Endothelial cell of umbilical vein (primary cell): ENCODE measurements at regions not wholly inside any gene's neighbourhood (a gene's known extent, or its start where the extent isn't known, plus 50 kb on each side); places are given as distances from the start of the nearest gene placed in this dataset.

ENCODE experiments used
- EZH2 ChIP-seq: IDR thresholded peaks from 2 replicates; pipeline ENCODE4 v1.6.1; 2012; ENCODE audit warnings: borderline replicate concordance, low read depth, mild to moderate bottlenecking, moderate library complexity, low read length, inconsistent platforms; ENCODE audit not compliant: severe bottlenecking
- POLR2A ChIP-seq: IDR thresholded peaks from 2 replicates; pipeline ENCODE4 v1.6.1; 2012; ENCODE audit warnings: low read depth, mild to moderate bottlenecking, control low read depth, low read length
- POLR2AphosphoS5 ChIP-seq: IDR thresholded peaks from 2 replicates; pipeline ENCODE4 v1.6.1; 2012; ENCODE audit warnings: low read depth, mild to moderate bottlenecking, control low read depth, low read length, moderate library complexity; ENCODE audit not compliant: insufficient read depth
- TF ChIP-seq, protein P1 (sequence below), 2 donors: IDR thresholded peaks; 1 replicate in 1 of 2; 2 replicates in 1 of 2; pipeline ENCODE4 v1.5.1; 2011; ENCODE audit warnings: low read length in 2 of 2, mild to moderate bottlenecking in 2 of 2, moderate library complexity in 2 of 2, control low read depth in 1 of 2, inconsistent platforms in 1 of 2, low read depth in 1 of 2; ENCODE audit not compliant: insufficient read depth in 1 of 2; ENCODE audit errors: extremely low read depth in 1 of 2

DNA sequence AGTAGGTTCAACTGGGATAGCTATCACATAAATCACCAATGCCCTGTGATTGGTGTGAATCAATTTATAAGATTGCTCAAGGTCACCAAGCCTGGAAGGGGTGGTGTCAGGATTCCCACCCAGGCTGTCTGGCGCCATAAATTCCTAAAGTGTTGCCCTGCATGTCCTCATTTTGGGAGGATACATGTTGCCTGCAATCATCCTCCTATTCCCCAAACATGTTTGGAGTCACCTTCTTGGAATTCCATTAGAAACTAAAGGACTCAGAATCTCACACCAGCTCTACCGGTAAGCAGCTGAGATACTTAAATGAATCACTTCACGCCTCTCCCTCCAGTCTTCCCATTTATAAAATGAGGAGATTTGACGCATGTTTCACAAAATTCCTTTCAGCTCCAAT, 54.1 kb upstream of the SLC45A1 start:
- TF ChIP-seq POLR2AphosphoS5: no peak
- TF ChIP-seq, protein P1, sequence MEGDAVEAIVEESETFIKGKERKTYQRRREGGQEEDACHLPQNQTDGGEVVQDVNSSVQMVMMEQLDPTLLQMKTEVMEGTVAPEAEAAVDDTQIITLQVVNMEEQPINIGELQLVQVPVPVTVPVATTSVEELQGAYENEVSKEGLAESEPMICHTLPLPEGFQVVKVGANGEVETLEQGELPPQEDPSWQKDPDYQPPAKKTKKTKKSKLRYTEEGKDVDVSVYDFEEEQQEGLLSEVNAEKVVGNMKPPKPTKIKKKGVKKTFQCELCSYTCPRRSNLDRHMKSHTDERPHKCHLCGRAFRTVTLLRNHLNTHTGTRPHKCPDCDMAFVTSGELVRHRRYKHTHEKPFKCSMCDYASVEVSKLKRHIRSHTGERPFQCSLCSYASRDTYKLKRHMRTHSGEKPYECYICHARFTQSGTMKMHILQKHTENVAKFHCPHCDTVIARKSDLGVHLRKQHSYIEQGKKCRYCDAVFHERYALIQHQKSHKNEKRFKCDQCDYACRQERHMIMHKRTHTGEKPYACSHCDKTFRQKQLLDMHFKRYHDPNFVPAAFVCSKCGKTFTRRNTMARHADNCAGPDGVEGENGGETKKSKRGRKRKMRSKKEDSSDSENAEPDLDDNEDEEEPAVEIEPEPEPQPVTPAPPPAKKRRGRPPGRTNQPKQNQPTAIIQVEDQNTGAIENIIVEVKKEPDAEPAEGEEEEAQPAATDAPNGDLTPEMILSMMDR (IDR thresholded peaks at IDR 0.05; ENCODE audit: extremely low read depth in 1 of 2, insufficient read depth in 1 of 2, low read depth in 1 of 2, low read length in 2 of 2): no peak
- TF ChIP-seq EZH2: no peak
- no peak for TF ChIP-seq POLR2A
